Gastroesophageal sphincter (tissue), 3 donors: ENCODE measurements at regions not wholly inside any gene's neighbourhood (a gene's known extent, or its start where the extent isn't known, plus 50 kb on each side); places are given as distances from the start of the nearest gene placed in this dataset.

Source experiments
- CTCF ChIP-seq, 4 experiments: fragments of 200-600 bp in 2 of 4; fragments of 450-650 bp in 2 of 4; sonication (generic) in 1 of 4; IDR thresholded peaks; one replicate each; pipeline ENCODE4 v1.5.1; 2017 to 2019; ENCODE audit warnings: antibody characterized with exemption in 4 of 4, mild to moderate bottlenecking in 2 of 4, moderate library complexity in 2 of 4
- POLR2A ChIP-seq, 2 donors: fragments of 450-650 bp; IDR thresholded peaks; one replicate each; pipeline ENCODE4 v1.6.1; 2017; ENCODE audit warnings: antibody characterized with exemption in 2 of 2, mild to moderate bottlenecking in 2 of 2, moderate library complexity in 1 of 2
- POLR2AphosphoS5 ChIP-seq: sonication (generic); formaldehyde crosslinking; IDR thresholded peaks from one replicate; pipeline ENCODE4 v1.6.1; 2017; ENCODE audit warnings: antibody characterized with exemption

- TF ChIP-seq CTCF (IDR thresholded peaks at IDR 0.05) (no peak), POLR2AphosphoS5 (no peak), POLR2A (IDR thresholded peaks at IDR 0.05) (no peak)
Observed at GRCh38 chr1:176384841-176385240, 78.1 kb upstream of the PAPPA2 start.
